Keratinocyte (primary cell): ENCODE measurements at regions not wholly inside any gene's neighbourhood (a gene's known extent, or its start where the extent isn't known, plus 50 kb on each side); places are given as distances from the start of the nearest gene placed in this dataset.

Source experiments
- CTCF ChIP-seq, 3 experiments: IDR thresholded peaks in 1 of 3; conservative IDR thresholded peaks in 1 of 3; optimal IDR thresholded peaks in 1 of 3; 2 replicates in 2 of 3; 3 replicates in 1 of 3; pipeline versions ENCODE3 to v1.5.1; 2011; ENCODE audit warnings: low read length in 3 of 3, mild to moderate bottlenecking in 3 of 3, moderate library complexity in 2 of 3, control low read depth in 1 of 3, inconsistent platforms in 1 of 3; ENCODE audit not compliant: insufficient read depth in 2 of 3; ENCODE audit errors: extremely low read depth in 1 of 3
- EZH2 ChIP-seq: IDR thresholded peaks from one replicate; pipeline ENCODE4 v1.6.1; 2012; ENCODE audit warnings: inconsistent platforms, mild to moderate bottlenecking, low read length, moderate library complexity

GRCh38 chr6:147834084-147834776 is 325.7 kb downstream of the SAMD5 start:
- TF ChIP-seq EZH2, result no peak
- no peak for TF ChIP-seq CTCF (optimal IDR thresholded peaks at IDR 0.05 in 1 of 3, IDR thresholded peaks at IDR 0.05 in 1 of 3, conservative IDR thresholded peaks at IDR 0.05 in 1 of 3; ENCODE audit: extremely low read depth in 1 of 3, insufficient read depth in 2 of 3, low read length in 3 of 3)
